ENCODE measurements at regions not wholly inside any gene's neighbourhood (a gene's known extent, or its start where the extent isn't known, plus 50 kb on each side); places are given as distances from the start of the nearest gene placed in this dataset.

GRCh38 chr6:168145747-168146596 lies 67.0 kb upstream of the FRMD1 start:
- no peak overlapping the region for H3K4me3 ChIP-seq (replicated peaks; ENCODE audit: low read depth, low read length)
- TF ChIP-seq CTCF (IDR thresholded peaks at IDR 0.05; ENCODE audit: low read depth, low read length, missing control alignments): no peak
- no peak for DNase-seq (ENCODE audit: extremely low read depth, low read depth)

GRCh38 chr6:168139121-168139520 lies 60.1 kb upstream of the FRMD1 start:
- TF ChIP-seq CTCF (IDR thresholded peaks at IDR 0.05; ENCODE audit: low read depth, low read length, missing control alignments): no peak
- DNase-seq (ENCODE audit: extremely low read depth, low read depth): no peak
- H3K4me3 ChIP-seq (replicated peaks; ENCODE audit: low read depth, low read length): no peak overlapping the region

GRCh38 chr6:168138436-168138835 lies 59.4 kb upstream of the FRMD1 start:
- no peak overlapping the region for H3K4me3 ChIP-seq (replicated peaks; ENCODE audit: low read depth, low read length)
- no peak for DNase-seq (ENCODE audit: extremely low read depth, low read depth)
- no peak for TF ChIP-seq CTCF (IDR thresholded peaks at IDR 0.05; ENCODE audit: low read depth, low read length, missing control alignments)

GRCh38 chr6:168137024-168137423 lies 58.0 kb upstream of the FRMD1 start:
- no peak for TF ChIP-seq CTCF (IDR thresholded peaks at IDR 0.05; ENCODE audit: low read depth, low read length, missing control alignments)

GRCh38 chr6:168136622-168137021 lies 57.6 kb upstream of the FRMD1 start:
- TF ChIP-seq CTCF (IDR thresholded peaks at IDR 0.05; ENCODE audit: low read depth, low read length, missing control alignments): no peak
- no peak for DNase-seq (ENCODE audit: extremely low read depth, low read depth)

More at GRCh38 chr6:168137024-168137423, 58.0 kb upstream of the FRMD1 start:
- H3K4me3 ChIP-seq (replicated peaks; ENCODE audit: low read depth, low read length): no peak overlapping the region
- no peak for DNase-seq (ENCODE audit: extremely low read depth, low read depth)

GRCh38 chr6:168136001-168136400 lies 57.0 kb upstream of the FRMD1 start:
- TF ChIP-seq CTCF (IDR thresholded peaks at IDR 0.05; ENCODE audit: low read depth, low read length, missing control alignments): no peak
- no peak for DNase-seq (ENCODE audit: extremely low read depth, low read depth)

More at GRCh38 chr6:168136622-168137021, 57.6 kb upstream of the FRMD1 start:
- H3K4me3 ChIP-seq (replicated peaks; ENCODE audit: low read depth, low read length): no peak overlapping the region

More at GRCh38 chr6:168136001-168136400, 57.0 kb upstream of the FRMD1 start:
- no peak overlapping the region for H3K4me3 ChIP-seq (replicated peaks; ENCODE audit: low read depth, low read length)
